GM19468 (cell line): ENCODE measurements at regions not wholly inside any gene's neighbourhood (a gene's known extent, or its start where the extent isn't known, plus 50 kb on each side); places are given as distances from the start of the nearest gene placed in this dataset.
"Not testable (repeated sequence)": the region's sequence is repeated elsewhere in the genome, so short reads cannot be mapped to it uniquely, and the experiment has no call there.

Experiments
- ATAC-seq: cut with Tn5 transposase; IDR thresholded peaks from one replicate; pipeline ENCODE4 v1.9.1; 2021; ENCODE audit warnings: mild to moderate bottlenecking, moderate library complexity, moderate number of reproducible peaks; ENCODE audit not compliant: unreplicated experiment; ENCODE audit errors: extremely low read depth

DNA sequence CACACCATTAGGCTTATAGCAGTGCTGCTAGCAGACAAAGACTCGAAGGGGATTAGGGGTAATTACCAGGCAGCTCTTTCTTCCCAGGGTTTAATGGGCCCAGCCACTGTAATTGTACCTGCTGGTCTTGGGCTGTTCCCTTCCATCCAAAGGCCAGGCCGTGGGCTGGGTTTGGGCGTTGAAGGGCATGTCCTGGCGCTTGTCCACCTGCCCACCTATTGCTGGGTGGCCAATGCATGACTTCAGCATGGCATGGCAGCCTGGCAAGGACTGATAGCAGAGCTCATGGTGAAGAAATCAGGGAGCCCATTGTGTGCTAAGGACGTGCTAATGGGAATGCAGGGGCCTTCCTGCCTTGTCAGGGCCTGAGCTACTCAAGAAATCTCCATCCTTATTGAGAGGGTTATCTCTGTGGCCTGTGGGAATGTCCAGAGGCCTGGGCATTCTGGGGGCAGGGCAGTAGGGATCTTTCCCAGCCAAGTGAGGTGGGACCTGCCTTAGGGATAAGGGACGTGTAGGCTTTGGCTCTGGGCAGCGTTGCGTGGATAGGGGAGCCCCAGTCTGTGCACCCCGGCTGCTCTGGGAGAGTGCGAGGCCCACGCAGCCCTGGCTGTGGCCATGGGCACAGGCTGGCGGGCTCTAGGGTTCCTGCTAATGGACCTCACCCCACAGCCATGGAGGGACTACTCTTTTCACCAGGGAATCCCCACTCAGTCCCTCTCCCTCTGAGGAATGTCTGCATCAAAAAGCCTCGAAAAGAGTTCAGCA lies 116.1 kb upstream of the PITX1 start:
- no peak for ATAC-seq

DNA sequence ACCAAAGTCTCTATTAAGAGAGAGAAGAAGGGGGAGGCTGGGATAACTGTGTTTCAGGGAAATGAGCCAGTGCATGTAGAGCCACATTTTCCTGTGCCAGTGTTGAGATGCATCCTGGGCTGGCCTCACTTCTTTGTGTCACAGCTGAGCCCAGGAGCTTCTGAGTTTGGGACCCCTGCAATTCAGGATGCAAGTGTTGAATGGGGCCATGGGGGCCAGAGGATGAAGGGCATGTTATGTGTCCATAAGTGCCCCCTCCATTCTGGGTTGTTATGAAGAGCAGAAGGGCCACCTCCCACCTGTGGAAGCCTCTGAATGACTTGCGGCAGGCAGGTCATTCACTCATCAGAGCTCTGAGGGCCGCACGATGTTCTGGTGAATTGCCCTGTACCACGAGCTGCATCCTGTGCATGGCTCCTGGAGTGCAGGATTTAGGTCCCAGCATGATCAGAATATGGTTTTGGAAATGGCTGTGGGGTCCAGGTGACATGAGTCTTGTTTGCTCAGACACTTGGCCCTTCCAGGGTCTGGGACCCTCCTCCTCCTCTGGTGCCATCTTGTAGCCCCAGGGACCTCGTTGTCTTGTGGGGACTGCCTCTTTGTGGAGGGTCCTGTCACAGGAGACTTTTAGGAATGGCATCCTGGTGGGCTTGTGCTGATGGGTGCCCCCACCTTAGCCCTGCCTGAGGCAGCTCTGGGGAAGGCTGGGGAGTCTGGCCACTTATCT lies 115.4 kb upstream of the PITX1 start:
- no peak for ATAC-seq

GRCh38 chr5:135147294-135148090 lies 113.5 kb upstream of the PITX1 start:
- no peak for ATAC-seq

DNA sequence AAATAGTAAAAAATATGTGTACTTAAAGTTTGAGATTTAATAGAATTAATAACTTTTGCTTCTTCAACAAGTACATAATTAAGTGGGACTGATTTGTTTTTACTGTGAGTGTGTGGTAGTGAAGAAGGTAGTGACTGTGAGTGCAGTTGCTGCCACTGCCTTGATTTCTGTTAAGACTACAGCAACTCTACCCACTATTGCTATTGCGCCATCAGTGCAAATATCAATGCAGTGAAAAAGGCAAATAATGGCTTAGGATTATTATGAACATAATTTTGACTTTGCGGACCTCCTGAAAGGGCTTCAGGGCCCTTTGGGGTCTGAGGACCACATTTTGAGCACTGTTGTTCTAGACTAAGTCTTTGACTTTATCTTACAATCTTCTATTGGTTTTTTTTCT lies 112.0 kb upstream of the PITX1 start:
- no peak for ATAC-seq

- not testable (repeated sequence) for ATAC-seq
These were observed 109.7 kb upstream of the PITX1 start for GRCh38 chr5:135143682-135144081.

DNA sequence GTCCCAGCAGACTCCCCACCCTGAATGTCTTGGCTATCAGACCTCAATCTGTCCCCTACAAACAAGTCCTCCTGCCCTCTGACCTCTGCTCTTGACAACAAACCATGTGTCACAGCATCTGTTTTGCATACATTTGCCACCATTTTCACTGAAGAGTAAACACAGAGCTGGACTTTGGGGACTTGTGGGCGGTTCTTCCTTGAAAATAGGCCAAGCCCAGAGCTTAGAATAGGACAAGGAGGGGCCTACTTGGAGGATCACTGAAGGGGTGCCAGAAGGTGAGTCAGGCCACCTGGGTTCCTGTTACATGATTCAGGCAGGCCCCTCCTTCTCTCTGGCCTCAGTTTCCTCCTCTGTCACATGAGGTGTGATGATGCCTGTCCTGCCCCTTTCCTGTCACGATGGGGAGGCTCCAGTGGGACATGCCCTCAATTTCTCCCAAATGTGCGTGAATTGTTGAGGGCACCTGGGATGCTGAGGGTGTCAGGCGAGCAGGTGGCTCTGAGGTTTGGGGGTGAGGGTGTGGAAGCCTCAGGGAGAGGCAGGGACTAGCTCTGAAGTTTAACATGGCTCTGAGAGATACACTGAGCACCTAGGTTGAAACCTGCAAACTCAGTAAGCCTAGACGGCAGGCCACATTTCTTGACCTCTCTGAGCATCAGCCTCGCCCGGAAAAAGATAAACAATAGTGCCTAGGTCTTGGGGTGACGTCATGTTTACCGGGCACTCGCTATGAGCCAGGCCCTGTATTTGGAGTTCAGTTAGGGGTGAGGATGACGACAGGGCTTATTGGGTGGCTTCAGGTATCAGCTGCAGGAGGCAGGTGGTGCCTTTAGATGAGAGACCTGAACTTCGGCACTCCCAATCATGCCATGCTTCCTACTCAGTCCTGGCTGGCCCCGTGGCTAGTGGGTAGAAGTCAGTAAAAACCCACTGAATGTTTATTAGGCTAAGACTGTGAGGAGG lies 107.6 kb upstream of the PITX1 start:
- ATAC-seq = no peak

DNA sequence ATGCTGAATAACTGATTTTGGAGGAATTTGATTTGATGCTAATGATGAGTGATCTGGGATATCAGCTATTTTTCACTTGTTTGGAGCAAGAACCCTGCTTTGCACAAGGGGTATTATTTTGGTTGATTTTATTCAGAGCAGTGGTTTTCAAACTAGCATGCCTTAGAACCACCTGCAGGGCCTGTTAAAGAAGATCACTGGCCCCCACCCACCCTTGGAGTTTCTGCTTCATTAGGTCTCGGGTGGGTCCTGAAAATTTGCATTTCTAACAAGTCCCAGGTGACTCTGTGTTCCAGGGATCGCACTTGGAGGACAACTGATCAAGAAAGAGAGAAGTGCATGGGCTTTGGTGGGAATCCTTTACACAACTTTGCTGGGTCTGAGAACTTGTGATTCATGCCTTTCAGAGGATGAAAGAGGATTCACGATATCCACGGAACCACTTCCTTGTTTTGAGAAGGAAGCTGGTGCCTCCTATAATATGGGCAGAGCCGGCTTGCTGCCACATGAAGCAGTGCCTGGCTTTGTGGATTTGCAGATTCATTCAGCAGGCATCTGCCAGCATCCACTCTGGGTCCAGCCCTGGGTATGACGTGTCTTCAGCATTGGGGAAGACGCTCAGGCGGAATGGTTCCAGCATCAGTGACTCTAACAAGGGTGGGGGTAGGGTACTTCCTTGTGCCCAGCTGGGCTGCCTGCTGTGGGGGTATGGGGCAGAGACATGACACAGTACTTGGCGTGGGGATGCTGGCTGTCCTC lies 106.6 kb upstream of the PITX1 start:
- no peak for ATAC-seq

- ATAC-seq = no peak
These were observed 105.5 kb upstream of the PITX1 start for GRCh38 chr5:135139381-135140134.

- no peak for ATAC-seq
These were observed 104.3 kb upstream of the PITX1 start for GRCh38 chr5:135138116-135138850.

GRCh38 chr5:135137146-135137915 lies 103.3 kb upstream of the PITX1 start:
- ATAC-seq = no peak

GRCh38 chr5:135136546-135136945 lies 102.5 kb upstream of the PITX1 start:
- no peak for ATAC-seq

GRCh38 chr5:135135530-135136226 lies 101.7 kb upstream of the PITX1 start:
- ATAC-seq = no peak

DNA sequence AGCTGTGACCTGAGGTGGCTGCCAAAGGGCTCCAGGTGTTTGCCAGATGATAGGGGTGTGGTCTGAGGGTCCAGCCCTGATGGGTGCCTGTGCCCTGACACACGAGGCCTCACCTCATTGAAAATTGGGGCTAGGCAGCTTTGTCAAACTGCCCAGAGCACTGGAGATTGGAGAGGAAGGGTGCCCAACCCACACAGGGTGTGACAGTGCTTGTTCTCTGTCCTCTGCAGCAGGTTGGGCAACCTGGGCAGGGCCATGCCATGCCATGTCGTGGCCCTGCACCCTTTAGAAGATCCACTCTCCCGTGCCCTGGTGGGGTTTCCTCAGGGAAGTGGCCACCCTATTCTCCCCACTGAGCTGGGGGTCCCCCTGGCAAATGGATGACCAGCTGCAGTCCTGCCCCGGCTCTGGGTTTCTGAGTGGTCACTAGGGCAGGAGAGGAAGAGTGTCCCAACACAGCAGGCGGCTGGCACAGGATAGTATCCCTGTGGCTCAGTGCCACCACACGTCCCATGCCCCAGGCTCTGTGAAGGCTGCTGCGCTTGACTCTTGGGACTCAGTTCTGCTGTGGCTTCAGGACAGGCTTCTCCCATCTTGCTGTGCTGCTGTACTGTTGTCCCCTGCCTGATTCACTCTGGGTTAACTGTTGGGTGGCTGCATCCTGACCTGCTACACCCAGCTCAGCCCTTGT lies 100.8 kb upstream of the PITX1 start:
- ATAC-seq = no peak

DNA sequence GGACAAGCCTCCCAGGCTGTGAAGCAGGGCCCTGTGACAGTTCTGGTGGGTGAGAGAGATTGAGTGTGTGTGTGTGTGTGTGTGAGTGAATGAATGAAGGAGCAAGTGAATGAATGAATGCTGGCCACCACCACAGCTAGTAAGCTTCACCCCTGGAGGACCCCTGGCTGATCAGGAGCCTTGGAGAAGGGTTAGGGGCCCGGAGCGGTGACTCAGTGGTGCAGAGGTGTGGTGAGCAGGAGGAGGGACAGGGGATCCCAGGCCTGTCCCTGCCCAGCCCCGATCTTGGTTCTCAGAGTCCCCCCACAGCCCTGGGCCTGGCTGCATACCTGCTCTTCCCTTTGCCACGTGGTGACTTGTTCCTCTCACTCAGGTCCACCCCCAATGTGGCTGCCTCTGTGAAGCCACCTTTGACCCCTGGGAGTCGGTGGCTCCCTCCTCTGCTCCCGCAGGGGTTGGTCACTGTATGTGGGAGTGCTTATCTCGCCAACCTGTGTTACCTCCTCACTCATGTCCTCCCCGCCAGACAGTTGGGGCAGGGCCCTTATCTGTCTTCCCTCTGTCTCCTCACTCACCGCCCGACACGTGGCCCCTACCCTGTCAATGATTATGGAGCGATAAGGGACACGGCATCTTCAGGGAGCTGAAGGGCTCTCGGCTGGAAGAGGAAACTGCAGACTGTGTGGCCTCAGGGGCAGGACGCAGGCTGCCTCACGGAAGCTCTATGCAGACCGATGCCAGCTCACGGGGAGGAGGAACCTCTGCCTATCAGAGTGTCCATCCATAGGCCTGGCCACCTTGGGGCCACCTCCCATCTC lies 99.9 kb upstream of the PITX1 start:
- ATAC-seq = no peak

DNA sequence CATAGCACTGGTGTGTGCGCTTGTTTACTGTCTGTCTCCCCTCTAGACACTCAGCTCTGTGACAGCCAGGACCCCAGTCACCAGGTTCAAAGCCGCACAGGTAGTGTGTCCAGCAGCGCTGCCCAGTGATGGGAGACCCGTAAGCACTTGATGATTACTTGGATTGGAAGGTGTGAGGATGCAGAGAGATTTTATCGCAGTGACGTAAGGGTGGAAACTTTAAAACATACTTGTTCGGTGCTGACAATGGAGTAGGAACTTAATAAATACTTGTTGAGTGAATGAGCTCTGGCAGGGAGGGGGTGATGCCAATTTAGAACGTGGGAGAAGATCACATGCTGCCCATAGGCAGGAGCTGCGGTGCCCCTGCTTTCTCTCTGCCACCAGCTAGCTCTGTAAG lies 99.2 kb upstream of the PITX1 start:
- no peak for ATAC-seq
